ENCODE measurements at regions not wholly inside any gene's neighbourhood (a gene's known extent, or its start where the extent isn't known, plus 50 kb on each side); places are given as distances from the start of the nearest gene placed in this dataset.

DNA sequence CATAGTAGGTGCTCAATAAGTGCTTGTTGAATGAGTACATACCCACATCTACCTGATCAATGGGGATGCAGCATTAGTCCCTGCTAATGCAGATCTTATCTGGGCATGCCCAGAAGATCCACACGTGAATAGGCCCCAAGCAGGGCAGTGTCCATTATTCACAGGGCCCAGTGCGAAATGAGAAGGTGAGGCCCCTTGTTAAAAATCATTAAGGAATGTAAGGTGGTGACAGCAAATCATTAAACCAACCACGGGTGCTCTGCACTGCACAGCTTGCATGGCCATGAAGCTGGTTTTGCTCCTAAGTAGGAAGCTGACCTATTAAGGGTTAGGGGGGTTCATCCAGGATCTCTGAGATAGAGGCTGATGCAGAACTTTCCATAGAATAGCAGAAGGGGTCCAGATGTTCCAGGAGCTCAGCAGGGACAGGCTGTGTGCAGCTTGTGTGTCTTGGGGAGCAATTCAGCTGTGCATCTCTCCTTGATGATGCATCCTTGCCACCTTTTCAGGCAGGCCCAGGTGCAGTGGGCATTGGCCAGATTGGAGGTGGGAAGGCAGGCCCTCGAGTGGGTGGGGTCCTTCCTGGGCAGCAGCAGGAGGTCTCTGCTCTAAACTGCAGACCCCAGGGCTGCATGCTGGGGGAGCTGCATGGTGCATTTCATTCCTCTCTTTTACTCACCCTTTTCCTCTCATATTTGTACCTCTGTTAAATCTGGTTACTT is 231.3 kb upstream of the PWP1 start:
- TF ChIP-seq, protein P1, sequence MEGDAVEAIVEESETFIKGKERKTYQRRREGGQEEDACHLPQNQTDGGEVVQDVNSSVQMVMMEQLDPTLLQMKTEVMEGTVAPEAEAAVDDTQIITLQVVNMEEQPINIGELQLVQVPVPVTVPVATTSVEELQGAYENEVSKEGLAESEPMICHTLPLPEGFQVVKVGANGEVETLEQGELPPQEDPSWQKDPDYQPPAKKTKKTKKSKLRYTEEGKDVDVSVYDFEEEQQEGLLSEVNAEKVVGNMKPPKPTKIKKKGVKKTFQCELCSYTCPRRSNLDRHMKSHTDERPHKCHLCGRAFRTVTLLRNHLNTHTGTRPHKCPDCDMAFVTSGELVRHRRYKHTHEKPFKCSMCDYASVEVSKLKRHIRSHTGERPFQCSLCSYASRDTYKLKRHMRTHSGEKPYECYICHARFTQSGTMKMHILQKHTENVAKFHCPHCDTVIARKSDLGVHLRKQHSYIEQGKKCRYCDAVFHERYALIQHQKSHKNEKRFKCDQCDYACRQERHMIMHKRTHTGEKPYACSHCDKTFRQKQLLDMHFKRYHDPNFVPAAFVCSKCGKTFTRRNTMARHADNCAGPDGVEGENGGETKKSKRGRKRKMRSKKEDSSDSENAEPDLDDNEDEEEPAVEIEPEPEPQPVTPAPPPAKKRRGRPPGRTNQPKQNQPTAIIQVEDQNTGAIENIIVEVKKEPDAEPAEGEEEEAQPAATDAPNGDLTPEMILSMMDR (IDR thresholded peaks at IDR 0.05; ENCODE audit: control extremely low read depth, extremely low read depth), result no peak

DNA sequence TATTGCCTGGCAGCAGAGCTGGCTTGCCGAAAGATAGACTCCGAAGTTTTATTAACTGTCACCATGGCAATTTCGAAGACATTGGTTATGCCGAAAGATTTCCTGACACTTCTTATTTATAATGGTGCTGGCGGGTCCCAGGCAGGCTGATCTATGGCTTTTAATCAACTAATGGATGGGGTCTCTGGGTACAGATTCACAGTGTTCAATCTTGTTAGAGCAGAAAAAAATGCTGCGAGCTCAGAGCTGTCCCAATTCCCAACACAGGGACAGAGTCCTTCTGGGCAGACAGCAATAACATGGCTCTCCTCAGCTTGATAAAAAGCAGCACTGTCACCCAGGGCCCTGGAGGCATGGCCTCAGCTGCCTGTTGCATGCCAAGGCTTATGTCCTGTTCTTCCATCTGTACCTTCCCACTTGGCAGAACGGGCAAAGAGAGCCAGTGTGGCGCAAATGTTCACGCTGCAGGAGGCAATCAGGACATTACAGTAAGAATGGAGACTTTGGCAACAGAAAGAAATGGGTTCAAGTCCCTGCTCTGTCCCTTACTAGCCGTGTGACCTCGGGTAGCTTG is 228.2 kb upstream of the PWP1 start:
- no peaks in the 10 kb centered on the region for H3K36me3 ChIP-seq (ENCODE audit: control insufficient read depth in 4 of 4, insufficient read depth in 4 of 4, low read length in 4 of 4)
- H3K27me3 ChIP-seq (ENCODE audit: control insufficient read depth in 3 of 3, insufficient read depth in 3 of 3, low read length in 2 of 3), result no peaks in the 10 kb centered on the region
- H3K4me3 ChIP-seq, result no peak overlapping the region
- H3K4me1 ChIP-seq (ENCODE audit: control insufficient read depth in 5 of 5, insufficient read depth in 5 of 5, low read length in 5 of 5), result no peaks in the 10 kb centered on the region
- 92% methylated on average over 11 of the region's 11 CpGs for WGBS, 2 donors
- no peak overlapping the region for H3K27ac ChIP-seq (ENCODE audit: low read depth in 1 of 2, low read length in 1 of 2)
- H3K9me3 ChIP-seq (ENCODE audit: control insufficient read depth in 4 of 4, insufficient read depth in 3 of 4, low read length in 3 of 4), result peaks cover 0 to 4% (median 1%) of the 10 kb centered on the region in 4 donors
- ATAC-seq (ENCODE audit: insufficient read depth, low FRiP score) (no peak), DNase-seq (no peak)
- TF ChIP-seq, protein P1 (IDR thresholded peaks at IDR 0.05; ENCODE audit: control extremely low read depth, extremely low read depth), result no peak
- no peak overlapping the region for H3K9ac ChIP-seq (ENCODE audit: insufficient read depth in 1 of 2, low read length in 2 of 2)

More for the DNA sequence above, 231.3 kb upstream of the PWP1 start:
- H3K9me3 ChIP-seq (ENCODE audit: control insufficient read depth in 4 of 4, insufficient read depth in 3 of 4, low read length in 3 of 4), result peaks cover 0 to 3% (median under 1%) of the 10 kb centered on the region in 4 donors
- no peak for DNase-seq
- H3K27me3 ChIP-seq (ENCODE audit: control insufficient read depth in 3 of 3, insufficient read depth in 3 of 3, low read length in 2 of 3), result no peaks in the 10 kb centered on the region
- H3K4me3 ChIP-seq, result no peak overlapping the region
- H3K9ac ChIP-seq (ENCODE audit: insufficient read depth in 1 of 2, low read length in 2 of 2), result no peak overlapping the region
- no peak for ATAC-seq (ENCODE audit: insufficient read depth, low FRiP score)
- no peak overlapping the region for H3K27ac ChIP-seq (ENCODE audit: low read depth in 1 of 2, low read length in 1 of 2)
- WGBS, 2 donors, result 77 to 91% methylated on average over 4 of the region's 4 CpGs
- peaks cover 0 to 4% (median 0%) of the 10 kb centered on the region in 5 donors for H3K4me1 ChIP-seq (ENCODE audit: control insufficient read depth in 5 of 5, insufficient read depth in 5 of 5, low read length in 5 of 5)
- H3K36me3 ChIP-seq (ENCODE audit: control insufficient read depth in 4 of 4, insufficient read depth in 4 of 4, low read length in 4 of 4), result no peaks in the 10 kb centered on the region

DNA sequence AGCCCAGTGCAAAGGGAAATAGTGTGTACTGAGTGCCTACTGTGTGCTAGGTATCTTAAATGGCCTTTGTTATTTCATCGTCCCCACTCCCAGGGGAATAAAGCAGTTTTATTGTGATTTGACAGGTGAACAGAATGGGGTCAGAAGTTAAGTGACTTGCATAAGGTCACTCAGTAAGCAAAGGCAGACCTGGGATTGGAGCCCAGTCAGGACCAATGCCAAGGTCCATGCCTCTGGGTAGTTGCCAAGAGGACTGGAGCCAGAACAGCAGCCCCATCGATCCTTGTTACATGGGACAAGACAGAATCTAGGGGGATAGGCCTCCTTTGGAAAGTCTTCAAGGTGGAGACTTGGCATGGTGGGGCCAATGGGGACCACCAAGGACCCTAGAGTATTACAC is 227.4 kb upstream of the PWP1 start:
- no peak for ATAC-seq (ENCODE audit: insufficient read depth, low FRiP score)
- peaks cover 0 to 2% (median under 1%) of the 10 kb centered on the region in 4 donors for H3K9me3 ChIP-seq (ENCODE audit: control insufficient read depth in 4 of 4, insufficient read depth in 3 of 4, low read length in 3 of 4)
- DNase-seq, result no peak
- no peak overlapping the region for H3K9ac ChIP-seq (ENCODE audit: insufficient read depth in 1 of 2, low read length in 2 of 2)
- no peak overlapping the region for H3K27ac ChIP-seq (ENCODE audit: low read depth in 1 of 2, low read length in 1 of 2)
- no peak overlapping the region for H3K4me3 ChIP-seq
- H3K4me1 ChIP-seq (ENCODE audit: control insufficient read depth in 5 of 5, insufficient read depth in 5 of 5, low read length in 5 of 5), result no peaks in the 10 kb centered on the region
- TF ChIP-seq, protein P1 (IDR thresholded peaks at IDR 0.05; ENCODE audit: control extremely low read depth, extremely low read depth), result no peak
- H3K36me3 ChIP-seq (ENCODE audit: control insufficient read depth in 4 of 4, insufficient read depth in 4 of 4, low read length in 4 of 4), result no peaks in the 10 kb centered on the region
- H3K27me3 ChIP-seq (ENCODE audit: control insufficient read depth in 3 of 3, insufficient read depth in 3 of 3, low read length in 2 of 3), result no peaks in the 10 kb centered on the region
- 58 to 93% methylated on average over 2 of the region's 2 CpGs for WGBS, 2 donors

All from lung (tissue), 11 donors.